ENCODE measurements at regions not wholly inside any gene's neighbourhood (a gene's known extent, or its start where the extent isn't known, plus 50 kb on each side); places are given as distances from the start of the nearest gene placed in this dataset.

- 72 to 73% methylated on average over 5 of the region's 5 CpGs for WGBS, 2 experiments (ENCODE audit: low coverage in 1 of 2, low lambda C conversion rate in 2 of 2, missing lambda C conversion rate in 2 of 2)
- no peak overlapping the region for H3K27ac ChIP-seq
- no peaks in the 10 kb centered on the region for H3K9me3 ChIP-seq (ENCODE audit: low read depth)
- H3K36me3 ChIP-seq (ENCODE audit: low read depth), result no peaks in the 10 kb centered on the region
- 0 out of 2 replicates have a peak, but pooled peaks cover 7% of the 10 kb centered on the region for H3K4me1 ChIP-seq (ENCODE audit: insufficient read depth)
- H3K79me2 ChIP-seq (ENCODE audit: insufficient read depth), result peaks cover 8% of the 10 kb centered on the region; the same call in 1 of the 2 replicates
- no peaks in the 10 kb centered on the region for H3F3A ChIP-seq (ENCODE audit: insufficient read depth)
- H3K9me2 ChIP-seq (ENCODE audit: insufficient read depth), result no peaks in the 10 kb centered on the region
- no peak for TF ChIP-seq EZH2 (IDR thresholded peaks at IDR 0.05; ENCODE audit: insufficient read depth, poor library complexity, severe bottlenecking)
- no peak for TF ChIP-seq EZH2phosphoT487 (IDR thresholded peaks at IDR 0.05; ENCODE audit: insufficient read depth, low read depth)
- no peaks in the 10 kb centered on the region for H4K20me1 ChIP-seq (ENCODE audit: insufficient read depth)
- H3K4me3 ChIP-seq, result no peak overlapping the region
- DNase-seq, result no peak
- no peak overlapping the region for H2AFZ ChIP-seq
- H3K27me3 ChIP-seq (replicated peaks; ENCODE audit: insufficient read depth), result no peaks in the 10 kb centered on the region
- H3K9ac ChIP-seq, result no peak overlapping the region
- in situ Hi-C loops (cut with MboI), result no loop called here
- H3K4me2 ChIP-seq (ENCODE audit: unreplicated experiment), result no peak overlapping the region
Observed at GRCh38 chr21:16492356-16492755, 762.6 kb downstream of the USP25 start.

- Histone ChIP-seq H3K4me1 (ENCODE audit: insufficient read depth) (0 out of 2 replicates have a peak, but pooled peaks cover 7% of the 10 kb centered on the region), H3K9ac (no peak overlapping the region), H3F3A (ENCODE audit: insufficient read depth) (no peaks in the 10 kb centered on the region), H3K27ac (no peak overlapping the region), H3K36me3 (ENCODE audit: low read depth) (no peaks in the 10 kb centered on the region), H4K20me1 (ENCODE audit: insufficient read depth) (no peaks in the 10 kb centered on the region), H3K4me3 (no peak overlapping the region), H3K9me3 (ENCODE audit: low read depth) (no peaks in the 10 kb centered on the region), H3K79me2 (ENCODE audit: insufficient read depth) (peaks cover 8% of the 10 kb centered on the region; the same call in 1 of the 2 replicates), H3K27me3 (replicated peaks; ENCODE audit: insufficient read depth) (no peaks in the 10 kb centered on the region), H2AFZ (no peak overlapping the region), H3K4me2 (ENCODE audit: unreplicated experiment) (no peak overlapping the region), H3K9me2 (ENCODE audit: insufficient read depth) (no peaks in the 10 kb centered on the region)
- TF ChIP-seq EZH2 (IDR thresholded peaks at IDR 0.05; ENCODE audit: insufficient read depth, poor library complexity, severe bottlenecking) (no peak), EZH2phosphoT487 (IDR thresholded peaks at IDR 0.05; ENCODE audit: insufficient read depth, low read depth) (no peak)
- no peak for DNase-seq
- in situ Hi-C loops (cut with MboI), result no loop called here
Observed at GRCh38 chr21:16492892-16493291, 763.1 kb downstream of the USP25 start.

DNA sequence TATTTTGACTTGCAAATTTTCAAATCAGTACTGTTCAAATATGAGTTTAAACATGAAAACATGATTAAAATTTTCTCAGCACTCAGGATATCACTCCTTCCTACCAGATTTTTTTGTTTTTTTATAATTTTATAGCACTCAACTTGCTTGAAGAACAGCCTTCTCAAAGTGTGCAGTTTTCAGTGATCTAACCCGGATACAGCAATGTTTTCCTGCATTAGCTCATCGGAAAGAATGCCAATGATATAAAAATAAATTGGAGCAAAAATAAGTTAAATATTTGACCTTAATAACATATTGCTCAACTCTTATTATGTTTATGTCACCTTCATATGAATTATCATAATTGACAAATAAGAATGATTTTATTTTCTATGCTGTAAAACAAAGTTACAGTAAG, 766.8 kb downstream of the USP25 start:
- in situ Hi-C loops (cut with MboI), result no loop called here
- no peaks in the 10 kb centered on the region for H3K27me3 ChIP-seq (replicated peaks; ENCODE audit: insufficient read depth)
- no peaks in the 10 kb centered on the region for H4K20me1 ChIP-seq (ENCODE audit: insufficient read depth)
- H3K36me3 ChIP-seq (ENCODE audit: low read depth), result no peaks in the 10 kb centered on the region
- no peaks in the 10 kb centered on the region for H3F3A ChIP-seq (ENCODE audit: insufficient read depth)
- H3K9ac ChIP-seq, result no peak overlapping the region
- WGBS, 2 experiments (ENCODE audit: low coverage in 1 of 2, low lambda C conversion rate in 2 of 2, missing lambda C conversion rate in 2 of 2), result 31 to 34% methylated on average over 2 of the region's 2 CpGs
- H3K4me1 ChIP-seq (ENCODE audit: insufficient read depth), result 0 out of 2 replicates have a peak, but pooled peaks cover 7% of the 10 kb centered on the region
- H3K9me3 ChIP-seq (ENCODE audit: low read depth), result no peaks in the 10 kb centered on the region
- no peak overlapping the region for H3K4me3 ChIP-seq
- H3K27ac ChIP-seq, result no peak overlapping the region
- no peak overlapping the region for H2AFZ ChIP-seq
- DNase-seq, result no peak
- 0 out of 2 replicates have a peak, but pooled peaks cover 4% of the 10 kb centered on the region for H3K79me2 ChIP-seq (ENCODE audit: insufficient read depth)
- H3K4me2 ChIP-seq (ENCODE audit: unreplicated experiment), result no peak overlapping the region
- no peak for TF ChIP-seq EZH2 (IDR thresholded peaks at IDR 0.05; ENCODE audit: insufficient read depth, poor library complexity, severe bottlenecking)
- no peaks in the 10 kb centered on the region for H3K9me2 ChIP-seq (ENCODE audit: insufficient read depth)

DNA sequence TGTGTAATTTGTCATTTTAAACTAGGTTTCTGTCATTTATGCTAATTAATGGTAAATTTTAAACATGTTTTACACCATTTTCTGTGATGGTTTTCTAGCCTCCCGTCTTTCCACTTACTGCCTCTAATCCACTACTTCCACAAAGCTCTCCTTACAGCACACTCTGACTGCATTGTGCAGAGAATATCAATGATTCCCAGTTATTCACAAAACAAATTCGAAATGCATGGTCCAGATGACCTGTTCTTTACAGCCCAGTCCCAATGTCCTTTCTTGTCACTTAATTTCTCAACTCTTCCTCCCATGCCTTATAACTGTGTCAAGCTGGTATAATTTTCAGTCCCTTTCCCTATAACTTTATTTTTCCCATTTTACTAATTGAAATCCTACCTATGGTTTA, 770.5 kb downstream of the USP25 start:
- WGBS, 2 experiments (ENCODE audit: low coverage in 1 of 2, low lambda C conversion rate in 2 of 2, missing lambda C conversion rate in 2 of 2), result 90 to 96% methylated on average over 2 of the region's 2 CpGs

GRCh38 chr21:16502273-16502672, 772.5 kb downstream of the USP25 start:
- no peak overlapping the region for H3K4me3 ChIP-seq
- in situ Hi-C loops (cut with MboI), result no loop called here
- H3K4me2 ChIP-seq (ENCODE audit: unreplicated experiment), result no peak overlapping the region
- TF ChIP-seq EZH2 (IDR thresholded peaks at IDR 0.05; ENCODE audit: insufficient read depth, poor library complexity, severe bottlenecking) (no peak), EZH2phosphoT487 (IDR thresholded peaks at IDR 0.05; ENCODE audit: insufficient read depth, low read depth) (no peak)
- no peaks in the 10 kb centered on the region for H3K27me3 ChIP-seq (replicated peaks; ENCODE audit: insufficient read depth)
- no peak overlapping the region for H3K27ac ChIP-seq
- no peaks in the 10 kb centered on the region; the same call in 1 of the 2 replicates for H3K36me3 ChIP-seq (ENCODE audit: low read depth)
- no peaks in the 10 kb centered on the region for H3K9me3 ChIP-seq (ENCODE audit: low read depth)
- whole genome bisulfite sequencing, 2 experiments (ENCODE audit: low coverage in 1 of 2, low lambda C conversion rate in 2 of 2, missing lambda C conversion rate in 2 of 2), result 95 to 99% methylated on average over 6 of the region's 6 CpGs
- no peaks in the 10 kb centered on the region for H3F3A ChIP-seq (ENCODE audit: insufficient read depth)
- no peak overlapping the region for H2AFZ ChIP-seq
- H3K4me1 ChIP-seq (ENCODE audit: insufficient read depth), result peaks cover 13% of the 10 kb centered on the region
- H3K9me2 ChIP-seq (ENCODE audit: insufficient read depth), result no peaks in the 10 kb centered on the region
- no peaks in the 10 kb centered on the region for H4K20me1 ChIP-seq (ENCODE audit: insufficient read depth)
- no peak overlapping the region for H3K9ac ChIP-seq
- DNase-seq, result no peak
- no peaks in the 10 kb centered on the region for H3K79me2 ChIP-seq (ENCODE audit: insufficient read depth)

More for the DNA sequence above, 770.5 kb downstream of the USP25 start:
- Histone ChIP-seq H3K4me3 (no peak overlapping the region), H3K36me3 (ENCODE audit: low read depth) (no peaks in the 10 kb centered on the region), H3K9me2 (ENCODE audit: insufficient read depth) (no peaks in the 10 kb centered on the region), H4K20me1 (ENCODE audit: insufficient read depth) (no peaks in the 10 kb centered on the region), H3K79me2 (ENCODE audit: insufficient read depth) (no peaks in the 10 kb centered on the region), H3K9me3 (ENCODE audit: low read depth) (no peaks in the 10 kb centered on the region), H3K4me1 (ENCODE audit: insufficient read depth) (peaks cover 19% of the 10 kb centered on the region), H3K9ac (no peak overlapping the region), H3K27me3 (replicated peaks; ENCODE audit: insufficient read depth) (no peaks in the 10 kb centered on the region), H2AFZ (no peak overlapping the region), H3K4me2 (ENCODE audit: unreplicated experiment) (no peak overlapping the region), H3F3A (ENCODE audit: insufficient read depth) (no peaks in the 10 kb centered on the region), H3K27ac (no peak overlapping the region)
- no peak for DNase-seq
- no peak for TF ChIP-seq EZH2 (IDR thresholded peaks at IDR 0.05; ENCODE audit: insufficient read depth, poor library complexity, severe bottlenecking)
- no peak for TF ChIP-seq EZH2phosphoT487 (IDR thresholded peaks at IDR 0.05; ENCODE audit: insufficient read depth, low read depth)
- in situ Hi-C loops (cut with MboI), result no loop called here

All from GM23248 (cell line).